H54 (cell line): ENCODE measurements at regions not wholly inside any gene's neighbourhood (a gene's known extent, or its start where the extent isn't known, plus 50 kb on each side); places are given as distances from the start of the nearest gene placed in this dataset.
"Not testable (repeated sequence)": the region's sequence is repeated elsewhere in the genome, so short reads cannot be mapped to it uniquely, and the experiment has no call there.

Experiments
- DNase-seq: peaks from one replicate; pipeline ENCODE4 v3.0.0; 2011; ENCODE audit warnings: low spot score, mixed read lengths; ENCODE audit not compliant: insufficient read length
- FAIRE-seq: peaks from 3 replicates; lab custom pipeline; 2011; peaks lifted over from hg19 to GRCh38; lab: Jason Lieb, UNC
- POLR2A ChIP-seq: IDR thresholded peaks from 2 replicates; pipeline ENCODE4 v1.6.1; 2011; ENCODE audit warnings: low read depth, mild to moderate bottlenecking, low read length

- FAIRE-seq (no peak), DNase-seq (no peak)
- no peak for TF ChIP-seq POLR2A
Measured at GRCh38 chr11:134843735-134844134, 431.7 kb upstream of the B3GAT1 start.

GRCh38 chr11:134843020-134843419 is 431.0 kb upstream of the B3GAT1 start:
- no peak for DNase-seq
- no peak for FAIRE-seq
- TF ChIP-seq POLR2A: no peak

GRCh38 chr11:134841972-134842371 is 429.9 kb upstream of the B3GAT1 start:
- FAIRE-seq: no peak
- no peak for TF ChIP-seq POLR2A
- DNase-seq: no peak

DNA sequence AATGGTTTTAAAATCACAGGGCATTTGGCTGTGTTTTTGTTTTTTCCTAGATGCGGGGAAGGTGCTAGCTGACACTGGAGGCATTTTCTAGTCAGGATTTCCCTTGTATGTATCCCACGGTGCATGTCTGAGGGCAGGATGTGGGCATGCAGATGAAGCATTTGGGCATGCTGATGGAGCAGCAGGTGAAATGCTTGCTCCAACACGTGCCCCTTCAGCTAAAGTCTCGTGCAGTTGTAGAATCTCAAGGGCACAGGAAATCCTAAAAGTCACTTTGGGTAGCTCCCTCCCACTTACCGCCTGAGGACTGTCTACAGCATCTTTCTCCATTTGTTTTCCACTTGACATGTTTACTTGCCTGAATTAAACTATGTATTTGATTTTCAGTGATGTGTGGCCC is 429.4 kb upstream of the B3GAT1 start:
- TF ChIP-seq POLR2A: no peak
- no peak for FAIRE-seq
- no peak for DNase-seq

DNA sequence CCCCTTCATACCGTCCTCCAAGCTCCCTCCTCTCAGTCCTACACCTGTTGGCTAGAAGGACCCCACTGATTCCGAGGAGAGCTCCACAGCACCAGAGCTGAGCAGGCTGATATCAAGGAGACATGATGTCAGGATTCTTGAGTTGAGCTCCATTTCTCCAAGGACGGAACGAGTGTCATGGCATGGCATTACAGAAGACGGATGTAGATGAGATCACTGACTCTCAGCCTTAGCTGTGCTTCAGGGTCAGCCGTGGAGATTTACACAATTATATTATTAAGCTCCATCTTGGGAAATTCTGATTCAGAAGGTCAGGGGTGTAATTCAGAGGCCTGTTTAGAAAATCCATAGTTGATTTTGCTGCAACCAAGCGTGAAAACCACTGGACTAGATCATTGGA is 428.9 kb upstream of the B3GAT1 start:
- no peak for DNase-seq
- no peak for TF ChIP-seq POLR2A
- no peak for FAIRE-seq

DNA sequence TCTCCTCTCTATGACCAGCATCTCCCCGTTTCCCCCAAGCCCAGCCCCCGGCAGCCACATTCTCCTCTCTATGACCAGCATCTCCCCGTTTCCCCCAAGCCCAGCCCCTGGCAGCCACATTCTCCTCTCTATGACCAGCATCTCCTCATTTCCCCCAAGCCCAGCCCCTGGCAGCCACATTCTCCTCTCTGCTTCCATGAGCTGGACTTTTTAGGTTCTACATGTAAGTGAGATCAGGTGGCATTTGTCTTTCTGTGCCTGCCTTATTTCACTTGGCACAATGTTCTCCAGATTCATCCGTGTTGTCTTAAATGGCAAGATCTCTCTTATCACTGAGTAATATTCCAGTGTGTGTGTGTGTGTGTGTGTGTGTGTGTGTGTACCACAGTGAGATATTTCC is 428.1 kb upstream of the B3GAT1 start:
- not testable (repeated sequence) for DNase-seq, FAIRE-seq

- TF ChIP-seq POLR2A: no peak
- FAIRE-seq (no peak), DNase-seq (no peak)
Measured at GRCh38 chr11:134838708-134839107, 426.7 kb upstream of the B3GAT1 start.

DNA sequence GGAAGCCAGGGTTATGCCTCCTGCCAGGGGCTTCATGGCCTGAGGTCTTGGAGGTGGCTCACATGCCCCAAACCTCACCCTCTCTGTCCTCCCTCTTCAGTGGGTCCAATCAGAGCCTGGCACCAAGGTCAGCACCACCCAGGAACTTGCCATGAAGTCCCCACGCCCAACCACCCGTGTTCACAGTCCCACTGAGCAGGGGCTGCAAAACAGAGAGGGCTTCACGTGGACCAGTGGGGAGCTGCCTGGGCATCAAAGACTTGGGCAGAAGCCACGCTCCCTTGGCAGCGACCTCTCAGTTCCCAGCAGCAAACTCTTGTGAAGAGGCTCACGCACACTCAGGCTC is 425.8 kb upstream of the B3GAT1 start:
- no peak for DNase-seq
- FAIRE-seq: no peak
- no peak for TF ChIP-seq POLR2A

GRCh38 chr11:134837166-134837886 is 425.3 kb upstream of the B3GAT1 start:
- FAIRE-seq (no peak), DNase-seq (no peak)
- no peak for TF ChIP-seq POLR2A

GRCh38 chr11:134836561-134836960 is 424.5 kb upstream of the B3GAT1 start:
- FAIRE-seq: no peak

DNA sequence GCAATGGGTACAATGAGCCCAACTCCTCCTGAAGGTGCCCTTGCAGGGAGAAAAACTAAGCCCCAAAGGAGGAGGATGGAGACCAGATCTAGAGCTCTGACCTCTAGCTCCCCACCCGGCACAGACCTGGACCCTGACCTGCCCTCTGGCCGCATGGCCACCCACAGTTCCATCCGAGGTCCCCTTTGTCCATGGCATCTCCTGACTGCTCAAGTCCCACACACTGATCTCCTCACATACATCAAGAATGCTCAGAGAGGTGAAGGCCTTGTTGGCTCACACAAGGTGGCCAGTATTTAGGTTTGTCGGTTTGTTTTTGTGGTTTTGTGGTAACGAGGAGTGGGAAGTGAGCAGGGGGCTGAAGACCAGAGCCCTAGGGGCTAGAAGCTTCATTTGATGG is 423.5 kb upstream of the B3GAT1 start:
- no peak for TF ChIP-seq POLR2A
- DNase-seq (no peak), FAIRE-seq (no peak)

More at GRCh38 chr11:134836561-134836960, 424.5 kb upstream of the B3GAT1 start:
- no peak for DNase-seq
- no peak for TF ChIP-seq POLR2A

GRCh38 chr11:134830312-134830711 is 418.3 kb upstream of the B3GAT1 start:
- FAIRE-seq: no peak
- DNase-seq: no peak
- TF ChIP-seq POLR2A: no peak

- FAIRE-seq (no peak), DNase-seq (no peak)
- TF ChIP-seq POLR2A: no peak
Measured at GRCh38 chr11:134823970-134824369, 411.9 kb upstream of the B3GAT1 start.

DNA sequence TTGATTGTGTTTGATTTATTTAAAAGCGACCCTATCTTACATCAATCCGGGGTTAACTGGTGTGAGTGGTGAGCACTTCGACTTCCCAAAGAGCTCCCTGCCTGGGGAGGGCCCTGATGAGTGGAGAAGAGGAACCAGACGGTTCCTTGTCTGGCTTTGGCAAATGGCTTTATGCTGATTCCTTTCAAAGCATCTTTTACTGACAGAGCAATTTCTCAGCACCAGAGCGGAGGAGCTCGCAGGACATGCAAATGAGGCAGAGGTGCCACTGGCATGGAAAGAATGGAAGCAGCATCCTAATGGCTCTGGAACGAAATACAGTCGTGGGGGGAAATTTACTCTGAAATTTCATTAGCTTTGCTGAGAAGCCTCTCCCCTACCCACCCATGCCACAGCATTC is 410.9 kb upstream of the B3GAT1 start:
- no peak for DNase-seq
- no peak for FAIRE-seq
- no peak for TF ChIP-seq POLR2A

DNA sequence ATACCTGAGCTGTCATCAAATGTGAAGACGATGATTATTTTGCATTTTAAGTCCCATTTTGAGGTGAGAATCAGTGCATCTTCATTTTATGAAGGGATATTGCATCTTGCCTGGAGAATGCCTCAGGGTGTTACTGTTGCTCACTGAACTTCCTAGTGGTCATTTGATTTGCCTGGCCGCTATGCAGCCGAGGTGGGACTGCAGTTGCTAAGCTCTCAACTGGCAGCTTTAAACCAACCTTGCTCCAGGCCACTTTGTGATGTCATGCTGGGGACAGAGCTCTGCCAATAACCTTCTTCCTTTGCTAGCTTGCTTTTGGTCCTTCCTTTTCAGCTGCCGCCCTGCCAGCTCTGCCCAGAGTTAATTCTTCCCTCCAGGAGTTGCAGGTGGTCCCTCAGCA is 409.4 kb upstream of the B3GAT1 start:
- no peak for FAIRE-seq
- DNase-seq: no peak
- TF ChIP-seq POLR2A: no peak
